ENCODE measurements at regions not wholly inside any gene's neighbourhood (a gene's known extent, or its start where the extent isn't known, plus 50 kb on each side); places are given as distances from the start of the nearest gene placed in this dataset.

- Histone ChIP-seq H3K4me1 (ENCODE audit: control insufficient read depth, insufficient read depth, low read length) (no peaks in the 10 kb centered on the region), H3K36me3 (ENCODE audit: control insufficient read depth, insufficient read depth, low read length) (no peaks in the 10 kb centered on the region), H3K27ac (ENCODE audit: low read length) (no peak overlapping the region), H3K4me3 (ENCODE audit: low read length) (no peak overlapping the region), H3K27me3 (ENCODE audit: control insufficient read depth, insufficient read depth, low read length) (no peaks in the 10 kb centered on the region; the same call in 1 of the 2 replicates), H3K9me3 (ENCODE audit: control insufficient read depth, insufficient read depth, low read length) (no peaks in the 10 kb centered on the region)
- no CpG with 5 or more reads among the region's 6 CpGs for WGBS (ENCODE audit: insufficient coverage, insufficient read length)
- DNase-seq (ENCODE audit: low read depth, low spot score), result no peak
Observed at GRCh38 chr2:215511454-215512346, 75.8 kb upstream of the FN1 start.

GRCh38 chr2:215507836-215508235, 72.0 kb upstream of the FN1 start:
- H3K27ac ChIP-seq (ENCODE audit: low read length), result no peak overlapping the region
- H3K9me3 ChIP-seq (ENCODE audit: control insufficient read depth, insufficient read depth, low read length), result no peaks in the 10 kb centered on the region
- H3K36me3 ChIP-seq (ENCODE audit: control insufficient read depth, insufficient read depth, low read length), result no peaks in the 10 kb centered on the region
- no peak for DNase-seq (ENCODE audit: low read depth, low spot score)
- no peaks in the 10 kb centered on the region for H3K27me3 ChIP-seq (ENCODE audit: control insufficient read depth, insufficient read depth, low read length)
- WGBS (ENCODE audit: insufficient coverage, insufficient read length), result no CpG with 5 or more reads among the region's 3 CpGs
- no peak overlapping the region for H3K4me3 ChIP-seq (ENCODE audit: low read length)
- H3K4me1 ChIP-seq (ENCODE audit: control insufficient read depth, insufficient read depth, low read length), result no peaks in the 10 kb centered on the region

- no peak overlapping the region for H3K27ac ChIP-seq (ENCODE audit: low read length)
- no peaks in the 10 kb centered on the region for H3K4me1 ChIP-seq (ENCODE audit: control insufficient read depth, insufficient read depth, low read length)
- H3K36me3 ChIP-seq (ENCODE audit: control insufficient read depth, insufficient read depth, low read length), result no peaks in the 10 kb centered on the region
- no peak for DNase-seq (ENCODE audit: low read depth, low spot score)
- H3K9me3 ChIP-seq (ENCODE audit: control insufficient read depth, insufficient read depth, low read length), result no peaks in the 10 kb centered on the region
- H3K4me3 ChIP-seq (ENCODE audit: low read length), result no peak overlapping the region
- H3K27me3 ChIP-seq (ENCODE audit: control insufficient read depth, insufficient read depth, low read length), result no peaks in the 10 kb centered on the region
Observed at GRCh38 chr2:215507136-215507535, 71.3 kb upstream of the FN1 start.

- no peak overlapping the region for H3K4me3 ChIP-seq (ENCODE audit: low read length)
- H3K4me1 ChIP-seq (ENCODE audit: control insufficient read depth, insufficient read depth, low read length), result no peaks in the 10 kb centered on the region
- no peaks in the 10 kb centered on the region for H3K9me3 ChIP-seq (ENCODE audit: control insufficient read depth, insufficient read depth, low read length)
- no peaks in the 10 kb centered on the region for H3K36me3 ChIP-seq (ENCODE audit: control insufficient read depth, insufficient read depth, low read length)
- H3K27ac ChIP-seq (ENCODE audit: low read length), result no peak overlapping the region
- H3K27me3 ChIP-seq (ENCODE audit: control insufficient read depth, insufficient read depth, low read length), result no peaks in the 10 kb centered on the region
- no peak for DNase-seq (ENCODE audit: low read depth, low spot score)
Observed at GRCh38 chr2:215506604-215506990, 70.7 kb upstream of the FN1 start.

- WGBS (ENCODE audit: insufficient coverage, insufficient read length), result no CpG with 5 or more reads among the region's 4 CpGs
- no peaks in the 10 kb centered on the region for H3K4me1 ChIP-seq (ENCODE audit: control insufficient read depth, insufficient read depth, low read length)
- no peak overlapping the region for H3K27ac ChIP-seq (ENCODE audit: low read length)
- H3K9me3 ChIP-seq (ENCODE audit: control insufficient read depth, insufficient read depth, low read length), result no peaks in the 10 kb centered on the region
- H3K27me3 ChIP-seq (ENCODE audit: control insufficient read depth, insufficient read depth, low read length), result no peaks in the 10 kb centered on the region
- DNase-seq (ENCODE audit: low read depth, low spot score), result no peak
- no peaks in the 10 kb centered on the region for H3K36me3 ChIP-seq (ENCODE audit: control insufficient read depth, insufficient read depth, low read length)
- H3K4me3 ChIP-seq (ENCODE audit: low read length), result no peak overlapping the region
Observed at GRCh38 chr2:215505044-215505786, 69.3 kb upstream of the FN1 start.

GRCh38 chr2:215504547-215504946, 68.7 kb upstream of the FN1 start:
- Histone ChIP-seq H3K36me3 (ENCODE audit: control insufficient read depth, insufficient read depth, low read length) (no peaks in the 10 kb centered on the region), H3K4me1 (ENCODE audit: control insufficient read depth, insufficient read depth, low read length) (no peaks in the 10 kb centered on the region), H3K27ac (ENCODE audit: low read length) (no peak overlapping the region), H3K9me3 (ENCODE audit: control insufficient read depth, insufficient read depth, low read length) (no peaks in the 10 kb centered on the region), H3K27me3 (ENCODE audit: control insufficient read depth, insufficient read depth, low read length) (no peaks in the 10 kb centered on the region), H3K4me3 (ENCODE audit: low read length) (no peak overlapping the region)
- no CpG with 5 or more reads among the region's 2 CpGs for WGBS (ENCODE audit: insufficient coverage, insufficient read length)
- DNase-seq (ENCODE audit: low read depth, low spot score), result no peak

- no peaks in the 10 kb centered on the region for H3K27me3 ChIP-seq (ENCODE audit: control insufficient read depth, insufficient read depth, low read length)
- H3K36me3 ChIP-seq (ENCODE audit: control insufficient read depth, insufficient read depth, low read length), result no peaks in the 10 kb centered on the region
- WGBS (ENCODE audit: insufficient coverage, insufficient read length), result no CpG with 5 or more reads among the region's 1 CpG
- H3K4me3 ChIP-seq (ENCODE audit: low read length), result no peak overlapping the region
- no peaks in the 10 kb centered on the region for H3K9me3 ChIP-seq (ENCODE audit: control insufficient read depth, insufficient read depth, low read length)
- H3K4me1 ChIP-seq (ENCODE audit: control insufficient read depth, insufficient read depth, low read length), result no peaks in the 10 kb centered on the region
- H3K27ac ChIP-seq (ENCODE audit: low read length), result no peak overlapping the region
- DNase-seq (ENCODE audit: low read depth, low spot score), result no peak
Observed at GRCh38 chr2:215503381-215503780, 67.5 kb upstream of the FN1 start.

GRCh38 chr2:215500466-215500865, 64.6 kb upstream of the FN1 start:
- Histone ChIP-seq H3K4me1 (ENCODE audit: control insufficient read depth, insufficient read depth, low read length) (no peaks in the 10 kb centered on the region), H3K4me3 (ENCODE audit: low read length) (no peak overlapping the region), H3K9me3 (ENCODE audit: control insufficient read depth, insufficient read depth, low read length) (no peaks in the 10 kb centered on the region), H3K27ac (ENCODE audit: low read length) (no peak overlapping the region), H3K27me3 (ENCODE audit: control insufficient read depth, insufficient read depth, low read length) (no peaks in the 10 kb centered on the region), H3K36me3 (ENCODE audit: control insufficient read depth, insufficient read depth, low read length) (no peaks in the 10 kb centered on the region)
- DNase-seq (ENCODE audit: low read depth, low spot score), result no peak

- no peaks in the 10 kb centered on the region for H3K9me3 ChIP-seq (ENCODE audit: control insufficient read depth, insufficient read depth, low read length)
- WGBS (ENCODE audit: insufficient coverage, insufficient read length), result no CpG with 5 or more reads among the region's 2 CpGs
- DNase-seq (ENCODE audit: low read depth, low spot score), result no peak
- H3K27ac ChIP-seq (ENCODE audit: low read length), result no peak overlapping the region
- H3K4me3 ChIP-seq (ENCODE audit: low read length), result no peak overlapping the region
- H3K36me3 ChIP-seq (ENCODE audit: control insufficient read depth, insufficient read depth, low read length), result no peaks in the 10 kb centered on the region
- no peaks in the 10 kb centered on the region for H3K27me3 ChIP-seq (ENCODE audit: control insufficient read depth, insufficient read depth, low read length)
- H3K4me1 ChIP-seq (ENCODE audit: control insufficient read depth, insufficient read depth, low read length), result no peaks in the 10 kb centered on the region
Observed at GRCh38 chr2:215499331-215499730, 63.5 kb upstream of the FN1 start.

GRCh38 chr2:215498431-215498830, 62.6 kb upstream of the FN1 start:
- H3K27ac ChIP-seq (ENCODE audit: low read length), result no peak overlapping the region

GRCh38 chr2:215493376-215493775, 57.5 kb upstream of the FN1 start:
- no peaks in the 10 kb centered on the region for H3K4me1 ChIP-seq (ENCODE audit: control insufficient read depth, insufficient read depth, low read length)
- DNase-seq (ENCODE audit: low read depth, low spot score), result no peak
- no peaks in the 10 kb centered on the region for H3K9me3 ChIP-seq (ENCODE audit: control insufficient read depth, insufficient read depth, low read length)
- H3K27ac ChIP-seq (ENCODE audit: low read length), result no peak overlapping the region
- H3K36me3 ChIP-seq (ENCODE audit: control insufficient read depth, insufficient read depth, low read length), result no peaks in the 10 kb centered on the region
- no peaks in the 10 kb centered on the region for H3K27me3 ChIP-seq (ENCODE audit: control insufficient read depth, insufficient read depth, low read length)
- H3K4me3 ChIP-seq (ENCODE audit: low read length), result no peak overlapping the region

More at GRCh38 chr2:215498431-215498830, 62.6 kb upstream of the FN1 start:
- Histone ChIP-seq H3K9me3 (ENCODE audit: control insufficient read depth, insufficient read depth, low read length) (no peaks in the 10 kb centered on the region), H3K27me3 (ENCODE audit: control insufficient read depth, insufficient read depth, low read length) (no peaks in the 10 kb centered on the region), H3K36me3 (ENCODE audit: control insufficient read depth, insufficient read depth, low read length) (no peaks in the 10 kb centered on the region), H3K4me3 (ENCODE audit: low read length) (no peak overlapping the region), H3K4me1 (ENCODE audit: control insufficient read depth, insufficient read depth, low read length) (no peaks in the 10 kb centered on the region)
- WGBS (ENCODE audit: insufficient coverage, insufficient read length), result no CpG with 5 or more reads among the region's 8 CpGs
- DNase-seq (ENCODE audit: low read depth, low spot score), result no peak

Data from iPS DF 6.9 (cell line).